A549 (cell line): ENCODE measurements at regions not wholly inside any gene's neighbourhood (a gene's known extent, or its start where the extent isn't known, plus 50 kb on each side); places are given as distances from the start of the nearest gene placed in this dataset.

ENCODE experiments used
- ATAC-seq, 2 experiments: fragments of 200-7000 bp in 1 of 2; fragments of >200 bp in 1 of 2; cut with Nextera tagmentation in 1 of 2; cut with Tn5 transposase in 1 of 2; 3 replicates each; pipeline versions ENCODE4 v1.8.0 to v1.9.1; 2018 to 2020; ENCODE audit warnings: mild to moderate bottlenecking in 1 of 2, moderate library complexity in 1 of 2
- CTCF ChIA-PET: fragments of 300-600 bp; sonication (Branson Sonifier 250); formaldehyde crosslinking; extraction: SDS; loops from one replicate; lab custom pipeline; 2021; ENCODE audit warnings: antibody characterized with exemption, inconsistent platforms; lab: Yijun Ruan, JAX
- POLR2A ChIA-PET: fragments of 350-600 bp; formaldehyde crosslinking; extraction: SDS; loops from one replicate; lab custom pipeline; 2021; ENCODE audit warnings: antibody characterized with exemption, inconsistent platforms; lab: Yijun Ruan, JAX
- DNase-seq, 2 experiments: peaks; one replicate each; pipeline versions ENCODE4 v3.0.0 to v3.0.0-alpha.2; 2011 to 2016; ENCODE audit warnings: low read depth in 1 of 2, low spot score in 1 of 2
- FAIRE-seq: peaks from 2 replicates; lab custom pipeline; 2011; peaks lifted over from hg19 to GRCh38; lab: Jason Lieb, UNC
- H3K27ac ChIP-seq, 2 experiments: fragments of >200 bp; sonication (Bioruptor Twin); formaldehyde crosslinking; 3 replicates each; pipeline ENCODE4 v1.5.1; 2016 to 2017
- H3K4me1 ChIP-seq: fragments of >200 bp; sonication (Bioruptor Twin); formaldehyde crosslinking; 3 replicates; pipeline ENCODE4 v1.6.1; 2016
- H3K4me2 ChIP-seq: fragments of >200 bp; sonication (Bioruptor Twin); formaldehyde crosslinking; 3 replicates; pipeline ENCODE4 v1.6.1; 2016
- H3K4me3 ChIP-seq: fragments of >200 bp; sonication (Bioruptor Twin); formaldehyde crosslinking; 3 replicates; pipeline ENCODE4 v1.5.1; 2016
- H3K9me3 ChIP-seq: fragments of >200 bp; sonication (Bioruptor Twin); formaldehyde crosslinking; 3 replicates; pipeline ENCODE4 v1.6.1; 2016
- CHD2 ChIP-seq: fragments of 150-350 bp; IDR thresholded peaks from 2 replicates; pipeline ENCODE4 v1.6.1; 2014; ENCODE audit warnings: low read length; ENCODE audit not compliant: partially characterized antibody
- CHD4 ChIP-seq: fragments of 200-600 bp; sonication (generic); IDR thresholded peaks from 2 replicates; pipeline ENCODE4 v1.6.1; 2016; ENCODE audit warnings: antibody characterized with exemption, mild to moderate bottlenecking, borderline replicate concordance
- E2F6 ChIP-seq: IDR thresholded peaks from 2 replicates; pipeline ENCODE4 v1.6.1; 2012; ENCODE audit warnings: low read depth, borderline replicate concordance
- EHF ChIP-seq: fragments of 250-450 bp; sonication (Bioruptor Pico); IDR thresholded peaks from 2 replicates; pipeline ENCODE4 v1.5.0; 2020; ENCODE audit warnings: mild to moderate bottlenecking
- EHMT2 ChIP-seq: fragments of 200-600 bp; sonication (generic); IDR thresholded peaks from 2 replicates; pipeline ENCODE4 v1.6.1; 2016; ENCODE audit warnings: antibody characterized with exemption, low read depth, mild to moderate bottlenecking, moderate library complexity
- ELK1 ChIP-seq: fragments of 150-350 bp; IDR thresholded peaks from 2 replicates; pipeline ENCODE4 v1.6.1; 2014; ENCODE audit warnings: low read depth, mild to moderate bottlenecking, low read length
- FOXS1 ChIP-seq: fragments of 250-450 bp; sonication (Bioruptor Pico); IDR thresholded peaks from 2 replicates; pipeline ENCODE4 v1.5.0; 2020; ENCODE audit warnings: mild to moderate bottlenecking, moderate library complexity
- HEYL ChIP-seq: fragments of 250-450 bp; sonication (Bioruptor Pico); IDR thresholded peaks from 2 replicates; pipeline ENCODE4 v1.8.0; 2021; ENCODE audit warnings: mild to moderate bottlenecking, moderate library complexity
- HOXB5 ChIP-seq: fragments of 250-450 bp; sonication (Bioruptor Pico); IDR thresholded peaks from 2 replicates; pipeline ENCODE4 v1.5.0; 2020; ENCODE audit warnings: mild to moderate bottlenecking, moderate library complexity
- JUNB ChIP-seq: fragments of >200 bp; sonication (Bioruptor Twin); formaldehyde crosslinking; IDR thresholded peaks from 2 replicates; pipeline ENCODE4 v1.6.1; 2016
- KDM1A ChIP-seq: fragments of 200-600 bp; sonication (generic); IDR thresholded peaks from 2 replicates; pipeline ENCODE4 v1.6.1; 2016; ENCODE audit warnings: low read depth, mild to moderate bottlenecking
- KDM5A ChIP-seq: fragments of 200-600 bp; sonication (generic); IDR thresholded peaks from 2 replicates; pipeline ENCODE4 v1.6.1; 2016; ENCODE audit warnings: antibody characterized with exemption, mild to moderate bottlenecking
- MAFK ChIP-seq: fragments of 450-650 bp; IDR thresholded peaks from 2 replicates; pipeline ENCODE4 v1.6.1; 2014; ENCODE audit not compliant: partially characterized antibody
- MAZ ChIP-seq: fragments of 150-350 bp; IDR thresholded peaks from 2 replicates; pipeline ENCODE4 v1.6.1; 2014; ENCODE audit warnings: antibody characterized with exemption, low read depth, low read length, borderline replicate concordance
- MYC ChIP-seq: IDR thresholded peaks from 2 replicates; pipeline ENCODE4 v1.6.1; 2012; ENCODE audit warnings: mild to moderate bottlenecking, inconsistent platforms, low read length, improper control_type of control experiment, borderline replicate concordance
- NPAS2 ChIP-seq: fragments of 250-450 bp; sonication (Bioruptor Pico); IDR thresholded peaks from 2 replicates; pipeline ENCODE4 v1.8.0; 2022; ENCODE audit warnings: mild to moderate bottlenecking, moderate library complexity, borderline replicate concordance
- NR3C1 ChIP-seq: fragments of >200 bp; sonication (Bioruptor Twin); formaldehyde crosslinking; IDR thresholded peaks from 3 replicates; pipeline ENCODE4 v1.6.1; 2017
- RAD21 ChIP-seq, 2 experiments: fragments of >200 bp in 1 of 2; sonication (Bioruptor Twin) in 1 of 2; formaldehyde crosslinking in 1 of 2; IDR thresholded peaks in 1 of 2; conservative IDR thresholded peaks in 1 of 2; 2 replicates in 1 of 2; 3 replicates in 1 of 2; pipeline ENCODE4 v1.6.1; 2012 to 2018; ENCODE audit warnings: inconsistent platforms in 1 of 2
- RARB ChIP-seq: fragments of 250-450 bp; sonication (Bioruptor Pico); IDR thresholded peaks from 2 replicates; pipeline ENCODE4 v1.8.0; 2021; ENCODE audit warnings: mild to moderate bottlenecking, moderate library complexity
- RCOR1 ChIP-seq: fragments of 150-350 bp; IDR thresholded peaks from 2 replicates; pipeline ENCODE4 v1.6.1; 2014; ENCODE audit warnings: antibody characterized with exemption, low read length, low read depth
- SMC3 ChIP-seq: fragments of >200 bp; sonication (Bioruptor Twin); formaldehyde crosslinking; IDR thresholded peaks from 3 replicates; pipeline ENCODE4 v1.6.1; 2018; ENCODE audit warnings: inconsistent platforms
- TFCP2L1 ChIP-seq: fragments of 250-450 bp; sonication (Bioruptor Pico); IDR thresholded peaks from 2 replicates; pipeline ENCODE4 v1.5.0; 2021; ENCODE audit warnings: mild to moderate bottlenecking
- ZC3H11A ChIP-seq: fragments of 450-650 bp; IDR thresholded peaks from 2 replicates; pipeline ENCODE4 v1.6.1; 2014; ENCODE audit warnings: antibody characterized with exemption, mild to moderate bottlenecking
- WGBS: methylation state at CpG from one replicate; pipeline ENCODE4 v1.1.6; 2017; ENCODE audit errors: missing lambda C conversion rate; 5-methylcytosine and 5-hydroxymethylcytosine counted together
- TF ChIP-seq, protein P1 (sequence below): IDR thresholded peaks from 2 replicates; pipeline ENCODE4 v1.6.1; 2012
- TF ChIP-seq, protein P2 (sequence below): fragments of 250-450 bp; sonication (Bioruptor Pico); IDR thresholded peaks from 2 replicates; pipeline ENCODE4 v1.5.0; 2020; ENCODE audit warnings: low read depth, mild to moderate bottlenecking, moderate library complexity
- TF ChIP-seq, protein P3 (sequence below): IDR thresholded peaks from 2 replicates; pipeline ENCODE4 v1.6.1; 2012
- TF ChIP-seq, protein P4 (sequence below): fragments of >200 bp; sonication (Bioruptor Twin); formaldehyde crosslinking; IDR thresholded peaks from 2 replicates; pipeline ENCODE4 v1.6.1; 2016

- no peak for ATAC-seq
- FAIRE-seq: no peak
- TF ChIP-seq FOXS1 (CRISPR knock-in tag): no peak
- no peak for TF ChIP-seq CHD4
- no peak for TF ChIP-seq EHF (CRISPR knock-in tag)
- no peaks in the 10 kb centered on the region for H3K4me1 ChIP-seq
- H3K27ac ChIP-seq: no peak overlapping the region
- no peak overlapping the region for H3K4me2 ChIP-seq
- WGBS: 89% methylated on average over 34 of the region's 34 CpGs
- POLR2A ChIA-PET: no interaction called here
- DNase-seq: no peak
- no peaks in the 10 kb centered on the region for H3K9me3 ChIP-seq
- H3K4me3 ChIP-seq: no peak overlapping the region
- CTCF ChIA-PET: interaction anchor here (0.7 kb wide), 1 partner anchor 11 kb away, joined by 3 read pairs; no protein-coding TSS in a partner anchor
Measured at GRCh38 chr3:13204177-13204581, 130.9 kb upstream of the IQSEC1 start.

- Histone ChIP-seq H3K27ac (no peak overlapping the region), H3K4me2 (no peak overlapping the region), H3K9me3 (no peaks in the 10 kb centered on the region), H3K4me3 (no peak overlapping the region), H3K4me1 (no peaks in the 10 kb centered on the region)
- no peak for ATAC-seq
- 83% methylated on average over 14 of the region's 22 CpGs for WGBS
- no peak for DNase-seq
- no peak for FAIRE-seq
- POLR2A ChIA-PET: no interaction called here
- CTCF ChIA-PET: no interaction called here
- TF ChIP-seq, protein P1, sequence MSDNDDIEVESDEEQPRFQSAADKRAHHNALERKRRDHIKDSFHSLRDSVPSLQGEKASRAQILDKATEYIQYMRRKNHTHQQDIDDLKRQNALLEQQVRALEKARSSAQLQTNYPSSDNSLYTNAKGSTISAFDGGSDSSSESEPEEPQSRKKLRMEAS: no peak
- TF ChIP-seq SMC3: no peak
- TF ChIP-seq TFCP2L1 (CRISPR knock-in tag): no peak
- no peak for TF ChIP-seq RAD21 (conservative IDR thresholded peaks at IDR 0.05 in 1 of 2, IDR thresholded peaks at IDR 0.05 in 1 of 2)
- no peak for TF ChIP-seq KDM5A
- TF ChIP-seq ELK1: no peak
- no peak for TF ChIP-seq CHD2
- no peak for TF ChIP-seq MAFK
- no peak for TF ChIP-seq HEYL (CRISPR knock-in tag)
- TF ChIP-seq NR3C1: no peak
- TF ChIP-seq MYC: no peak
- TF ChIP-seq, protein P2, sequence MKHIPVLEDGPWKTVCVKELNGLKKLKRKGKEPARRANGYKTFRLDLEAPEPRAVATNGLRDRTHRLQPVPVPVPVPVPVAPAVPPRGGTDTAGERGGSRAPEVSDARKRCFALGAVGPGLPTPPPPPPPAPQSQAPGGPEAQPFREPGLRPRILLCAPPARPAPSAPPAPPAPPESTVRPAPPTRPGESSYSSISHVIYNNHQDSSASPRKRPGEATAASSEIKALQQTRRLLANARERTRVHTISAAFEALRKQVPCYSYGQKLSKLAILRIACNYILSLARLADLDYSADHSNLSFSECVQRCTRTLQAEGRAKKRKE (CRISPR knock-in tag): no peak
- TF ChIP-seq ZC3H11A: no peak
- TF ChIP-seq MAZ: no peak
- TF ChIP-seq E2F6: no peak
- TF ChIP-seq, all 56 proteins: peak for 0
Measured at GRCh38 chr3:13203398-13204176, 130.4 kb upstream of the IQSEC1 start.

DNA sequence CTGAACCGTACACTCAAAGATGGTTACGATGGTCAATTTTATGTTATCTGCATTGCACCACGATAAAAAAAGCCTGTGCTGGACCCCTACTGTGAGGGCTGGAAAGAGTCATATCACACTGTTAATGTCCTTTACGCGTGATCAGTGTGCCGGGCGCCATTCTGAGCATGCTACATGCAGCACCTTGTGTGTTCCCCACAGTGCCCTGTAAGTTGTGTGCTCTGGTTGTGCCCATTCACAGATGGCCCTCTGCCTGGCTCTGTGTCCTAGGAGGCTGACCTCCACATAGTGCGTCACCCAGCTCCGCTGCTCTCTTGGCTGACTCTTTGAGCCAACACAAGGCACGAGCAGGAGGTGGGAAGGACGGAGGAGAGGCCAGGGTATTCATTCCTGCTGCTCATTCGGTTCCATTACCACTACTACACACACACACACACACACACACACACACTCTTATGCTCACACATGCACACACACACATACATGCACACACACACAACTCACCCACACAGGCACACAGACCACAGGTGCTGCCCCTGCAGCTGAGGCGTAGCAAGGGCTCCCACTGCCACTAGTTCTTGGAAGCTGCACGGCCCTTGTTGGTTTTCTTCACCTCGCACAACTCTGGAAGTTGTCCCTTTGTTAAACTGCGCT, 129.6 kb upstream of the IQSEC1 start:
- DNase-seq (no peak), FAIRE-seq (no peak), ATAC-seq (no peak)
- Histone ChIP-seq H3K9me3 (no peaks in the 10 kb centered on the region), H3K4me2 (no peak overlapping the region), H3K4me3 (no peak overlapping the region), H3K27ac (no peak overlapping the region), H3K4me1 (no peaks in the 10 kb centered on the region)
- ChIA-PET POLR2A (no interaction called here), CTCF (no interaction called here)
- WGBS: 84% methylated on average over 16 of the region's 16 CpGs
- TF ChIP-seq, protein P2 (CRISPR knock-in tag): no peak
- TF ChIP-seq, protein P3, sequence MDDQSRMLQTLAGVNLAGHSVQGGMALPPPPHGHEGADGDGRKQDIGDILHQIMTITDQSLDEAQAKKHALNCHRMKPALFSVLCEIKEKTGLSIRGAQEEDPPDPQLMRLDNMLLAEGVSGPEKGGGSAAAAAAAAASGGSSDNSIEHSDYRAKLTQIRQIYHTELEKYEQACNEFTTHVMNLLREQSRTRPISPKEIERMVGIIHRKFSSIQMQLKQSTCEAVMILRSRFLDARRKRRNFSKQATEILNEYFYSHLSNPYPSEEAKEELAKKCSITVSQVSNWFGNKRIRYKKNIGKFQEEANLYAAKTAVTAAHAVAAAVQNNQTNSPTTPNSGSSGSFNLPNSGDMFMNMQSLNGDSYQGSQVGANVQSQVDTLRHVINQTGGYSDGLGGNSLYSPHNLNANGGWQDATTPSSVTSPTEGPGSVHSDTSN: no peak
- no peak for TF ChIP-seq RCOR1
- no peak for TF ChIP-seq RARB (CRISPR knock-in tag)
- no peak for TF ChIP-seq MAZ
- no peak for TF ChIP-seq NPAS2
- TF ChIP-seq, protein P4, sequence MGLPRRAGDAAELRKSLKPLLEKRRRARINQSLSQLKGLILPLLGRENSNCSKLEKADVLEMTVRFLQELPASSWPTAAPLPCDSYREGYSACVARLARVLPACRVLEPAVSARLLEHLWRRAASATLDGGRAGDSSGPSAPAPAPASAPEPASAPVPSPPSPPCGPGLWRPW: no peak
- no peak for TF ChIP-seq JUNB
- TF ChIP-seq EHMT2: no peak
- no peak for TF ChIP-seq CHD2
- no peak for TF ChIP-seq HOXB5 (CRISPR knock-in tag)
- TF ChIP-seq KDM1A: no peak
- no peak for TF ChIP-seq RAD21 (conservative IDR thresholded peaks at IDR 0.05 in 1 of 2, IDR thresholded peaks at IDR 0.05 in 1 of 2)
- TF ChIP-seq TFCP2L1 (CRISPR knock-in tag): no peak
